IMR-90 (cell line): ENCODE measurements at regions not wholly inside any gene's neighbourhood (a gene's known extent, or its start where the extent isn't known, plus 50 kb on each side); places are given as distances from the start of the nearest gene placed in this dataset.

ENCODE experiments used
- BHLHE40 ChIP-seq: fragments of 150-350 bp; IDR thresholded peaks from 2 replicates; pipeline ENCODE4 v1.6.1; 2016; ENCODE audit warnings: mild to moderate bottlenecking, low read depth, low read length
- CEBPB ChIP-seq: IDR thresholded peaks from 2 replicates; pipeline ENCODE4 v1.6.1; 2012; ENCODE audit warnings: low read depth, low read length, improper control_type of control experiment
- CHD1 ChIP-seq: IDR thresholded peaks from 2 replicates; pipeline ENCODE4 v1.6.1; 2012; ENCODE audit warnings: low read depth, low read length, improper control_type of control experiment
- FOS ChIP-seq: fragments of 150-350 bp; IDR thresholded peaks from 2 replicates; pipeline ENCODE4 v1.6.1; 2016; ENCODE audit warnings: low read depth, low read length
- MAFK ChIP-seq: IDR thresholded peaks from 2 replicates; pipeline ENCODE4 v1.6.1; 2012; ENCODE audit warnings: low read depth, low read length, improper control_type of control experiment
- MAZ ChIP-seq: IDR thresholded peaks from 2 replicates; pipeline ENCODE4 v1.6.1; 2012; ENCODE audit warnings: low read depth, mild to moderate bottlenecking, low read length, improper control_type of control experiment, moderate library complexity, borderline replicate concordance
- MXI1 ChIP-seq: IDR thresholded peaks from 2 replicates; pipeline ENCODE4 v1.6.1; 2012; ENCODE audit warnings: low read depth, mild to moderate bottlenecking, low read length, moderate library complexity, borderline replicate concordance
- NFE2L2 ChIP-seq: fragments of 150-350 bp; IDR thresholded peaks from 2 replicates; pipeline ENCODE4 v1.6.1; 2016; ENCODE audit warnings: low read depth, mild to moderate bottlenecking, low read length
- POLR2A ChIP-seq: IDR thresholded peaks from 2 replicates; pipeline ENCODE4 v1.6.1; 2012; ENCODE audit warnings: mild to moderate bottlenecking, low read depth, low read length
- RAD21 ChIP-seq: IDR thresholded peaks from 2 replicates; pipeline ENCODE4 v1.6.1; 2012; ENCODE audit warnings: low read length, improper control_type of control experiment
- SMC3 ChIP-seq: fragments of 150-350 bp; IDR thresholded peaks from 2 replicates; pipeline ENCODE4 v1.6.1; 2016; ENCODE audit warnings: low read depth, mild to moderate bottlenecking, antibody characterized with exemption, low read length, moderate library complexity
- USF2 ChIP-seq: fragments of 150-350 bp; IDR thresholded peaks from 2 replicates; pipeline ENCODE4 v1.6.1; 2017; ENCODE audit warnings: mild to moderate bottlenecking, antibody characterized with exemption, low read length, low read depth
- TF ChIP-seq, protein P1 (sequence below): conservative IDR thresholded peaks from 2 replicates; pipeline ENCODE4 v1.5.1; 2012; ENCODE audit warnings: mild to moderate bottlenecking, low read depth, low read length, improper control_type of control experiment

- no peak for TF ChIP-seq BHLHE40
- no peak for TF ChIP-seq POLR2A
- TF ChIP-seq, protein P1, sequence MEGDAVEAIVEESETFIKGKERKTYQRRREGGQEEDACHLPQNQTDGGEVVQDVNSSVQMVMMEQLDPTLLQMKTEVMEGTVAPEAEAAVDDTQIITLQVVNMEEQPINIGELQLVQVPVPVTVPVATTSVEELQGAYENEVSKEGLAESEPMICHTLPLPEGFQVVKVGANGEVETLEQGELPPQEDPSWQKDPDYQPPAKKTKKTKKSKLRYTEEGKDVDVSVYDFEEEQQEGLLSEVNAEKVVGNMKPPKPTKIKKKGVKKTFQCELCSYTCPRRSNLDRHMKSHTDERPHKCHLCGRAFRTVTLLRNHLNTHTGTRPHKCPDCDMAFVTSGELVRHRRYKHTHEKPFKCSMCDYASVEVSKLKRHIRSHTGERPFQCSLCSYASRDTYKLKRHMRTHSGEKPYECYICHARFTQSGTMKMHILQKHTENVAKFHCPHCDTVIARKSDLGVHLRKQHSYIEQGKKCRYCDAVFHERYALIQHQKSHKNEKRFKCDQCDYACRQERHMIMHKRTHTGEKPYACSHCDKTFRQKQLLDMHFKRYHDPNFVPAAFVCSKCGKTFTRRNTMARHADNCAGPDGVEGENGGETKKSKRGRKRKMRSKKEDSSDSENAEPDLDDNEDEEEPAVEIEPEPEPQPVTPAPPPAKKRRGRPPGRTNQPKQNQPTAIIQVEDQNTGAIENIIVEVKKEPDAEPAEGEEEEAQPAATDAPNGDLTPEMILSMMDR: no peak
- no peak for TF ChIP-seq USF2
- no peak for TF ChIP-seq MAFK
- TF ChIP-seq CHD1: no peak
- no peak for TF ChIP-seq CEBPB
- TF ChIP-seq MAZ: no peak
- TF ChIP-seq NFE2L2: no peak
- TF ChIP-seq FOS: no peak
- TF ChIP-seq RAD21: no peak
- no peak for TF ChIP-seq SMC3
- TF ChIP-seq MXI1: no peak
Observed at GRCh38 chr11:36713715-36714114, 115.7 kb upstream of the RAG2 start.
